Astrocyte (in vitro differentiated cells and primary cell): ENCODE measurements at regions not wholly inside any gene's neighbourhood (a gene's known extent, or its start where the extent isn't known, plus 50 kb on each side); places are given as distances from the start of the nearest gene placed in this dataset.

Experiments used
- DNase-seq: peaks from one replicate; pipeline ENCODE4 v3.0.0-alpha.2; 2010; ENCODE audit warnings: low read depth
- FAIRE-seq: peaks from 2 replicates; lab custom pipeline; 2011; peaks lifted over from hg19 to GRCh38; lab: Jason Lieb, UNC
- H2AFZ ChIP-seq: 2 replicates; pipeline ENCODE4 v1.6.0; 2012; ENCODE audit warnings: low read depth, low read length, inconsistent platforms
- H3K27ac ChIP-seq: 2 replicates; pipeline ENCODE4 v1.5.1; 2011; ENCODE audit warnings: low read depth, low read length, inconsistent platforms
- H3K27me3 ChIP-seq: 2 replicates; pipeline ENCODE4 v1.6.0; 2011; ENCODE audit warnings: low read length, inconsistent platforms; ENCODE audit not compliant: insufficient read depth
- H3K36me3 ChIP-seq: 2 replicates; pipeline ENCODE4 v1.5.1; 2011; ENCODE audit warnings: low read length, inconsistent platforms; ENCODE audit not compliant: insufficient read depth
- H3K4me1 ChIP-seq: 2 replicates; pipeline ENCODE4 v1.5.1; 2011; ENCODE audit warnings: low read length, inconsistent platforms; ENCODE audit not compliant: insufficient read depth
- H3K4me2 ChIP-seq: 2 replicates; pipeline ENCODE4 v1.6.0; 2012; ENCODE audit warnings: low read length, inconsistent platforms
- H3K4me3 ChIP-seq: 2 replicates; pipeline ENCODE4 v1.5.1; 2011; ENCODE audit warnings: low read depth, mild to moderate bottlenecking, low read length, inconsistent platforms; ENCODE audit not compliant: insufficient read depth
- H3K79me2 ChIP-seq: 2 replicates; pipeline ENCODE4 v1.6.0; 2012; ENCODE audit warnings: mild to moderate bottlenecking, low read length, inconsistent platforms; ENCODE audit not compliant: insufficient read depth
- H3K9ac ChIP-seq: 2 replicates; pipeline ENCODE4 v1.6.0; 2012; ENCODE audit warnings: mild to moderate bottlenecking, low read length, inconsistent platforms
- H3K9me3 ChIP-seq: 2 replicates; pipeline ENCODE4 v1.5.1; 2012; ENCODE audit warnings: low read depth, mild to moderate bottlenecking, low read length, inconsistent platforms; ENCODE audit not compliant: insufficient read depth
- H4K20me1 ChIP-seq: 2 replicates; pipeline ENCODE4 v1.6.0; 2012; ENCODE audit warnings: low read length, inconsistent platforms; ENCODE audit not compliant: insufficient read depth
- H3K27ac Mint-ChIP-seq: one replicate; pipeline ENCODE4 v1.8.0; 2021; ENCODE audit warnings: mild to moderate bottlenecking, mixed read lengths; ENCODE audit not compliant: unreplicated experiment
- H3K27me3 Mint-ChIP-seq: one replicate; pipeline ENCODE4 v1.8.0; 2021; ENCODE audit warnings: low read depth, mixed read lengths; ENCODE audit not compliant: unreplicated experiment
- H3K36me3 Mint-ChIP-seq: one replicate; pipeline ENCODE4 v1.8.0; 2021; ENCODE audit warnings: low read depth, mixed read lengths; ENCODE audit not compliant: unreplicated experiment
- H3K4me1 Mint-ChIP-seq: one replicate; pipeline ENCODE4 v1.8.0; 2021; ENCODE audit warnings: low read depth, mixed read lengths; ENCODE audit not compliant: unreplicated experiment
- H3K4me3 Mint-ChIP-seq: one replicate; pipeline ENCODE4 v1.8.0; 2021; ENCODE audit warnings: mild to moderate bottlenecking, moderate library complexity, mixed read lengths; ENCODE audit not compliant: unreplicated experiment
- H3K9me3 Mint-ChIP-seq: one replicate; pipeline ENCODE4 v1.8.0; 2021; ENCODE audit warnings: mild to moderate bottlenecking, mixed read lengths; ENCODE audit not compliant: unreplicated experiment
- EZH2 ChIP-seq: IDR thresholded peaks from 2 replicates; pipeline ENCODE4 v1.6.1; 2012; ENCODE audit warnings: mild to moderate bottlenecking, low read length, inconsistent platforms; ENCODE audit not compliant: insufficient read depth
- TF ChIP-seq, protein P1 (sequence below): IDR thresholded peaks from 2 replicates; pipeline ENCODE4 v1.5.1; 2011; ENCODE audit warnings: low read depth, mild to moderate bottlenecking, inconsistent platforms, low read length, moderate library complexity; ENCODE audit not compliant: insufficient read depth

GRCh38 chr12:72792889-72793288 lies 520.7 kb downstream of the TRHDE start:
- Mint-ChIP-seq H3K4me3 (no peak overlapping the region), H3K9me3 (peaks cover 3% of the 10 kb centered on the region), H3K27me3 (no peaks in the 10 kb centered on the region), H3K27ac (no peak overlapping the region), H3K4me1 (no peaks in the 10 kb centered on the region), H3K36me3 (no peaks in the 10 kb centered on the region)
- no peak overlapping the region for H3K4me2 ChIP-seq
- DNase-seq (no peak), FAIRE-seq (no peak)
- H4K20me1 ChIP-seq: no peaks in the 10 kb centered on the region
- H3K9ac ChIP-seq: no peak overlapping the region
- no peaks in the 10 kb centered on the region for H3K79me2 ChIP-seq
- H3K4me1 ChIP-seq: no peaks in the 10 kb centered on the region
- H3K27ac ChIP-seq: no peak overlapping the region
- H3K9me3 ChIP-seq: no peaks in the 10 kb centered on the region
- no peak for TF ChIP-seq EZH2
- TF ChIP-seq, protein P1, sequence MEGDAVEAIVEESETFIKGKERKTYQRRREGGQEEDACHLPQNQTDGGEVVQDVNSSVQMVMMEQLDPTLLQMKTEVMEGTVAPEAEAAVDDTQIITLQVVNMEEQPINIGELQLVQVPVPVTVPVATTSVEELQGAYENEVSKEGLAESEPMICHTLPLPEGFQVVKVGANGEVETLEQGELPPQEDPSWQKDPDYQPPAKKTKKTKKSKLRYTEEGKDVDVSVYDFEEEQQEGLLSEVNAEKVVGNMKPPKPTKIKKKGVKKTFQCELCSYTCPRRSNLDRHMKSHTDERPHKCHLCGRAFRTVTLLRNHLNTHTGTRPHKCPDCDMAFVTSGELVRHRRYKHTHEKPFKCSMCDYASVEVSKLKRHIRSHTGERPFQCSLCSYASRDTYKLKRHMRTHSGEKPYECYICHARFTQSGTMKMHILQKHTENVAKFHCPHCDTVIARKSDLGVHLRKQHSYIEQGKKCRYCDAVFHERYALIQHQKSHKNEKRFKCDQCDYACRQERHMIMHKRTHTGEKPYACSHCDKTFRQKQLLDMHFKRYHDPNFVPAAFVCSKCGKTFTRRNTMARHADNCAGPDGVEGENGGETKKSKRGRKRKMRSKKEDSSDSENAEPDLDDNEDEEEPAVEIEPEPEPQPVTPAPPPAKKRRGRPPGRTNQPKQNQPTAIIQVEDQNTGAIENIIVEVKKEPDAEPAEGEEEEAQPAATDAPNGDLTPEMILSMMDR: no peak
- H3K27me3 ChIP-seq: no peaks in the 10 kb centered on the region
- H3K36me3 ChIP-seq: no peaks in the 10 kb centered on the region
- no peak overlapping the region for H3K4me3 ChIP-seq
- H2AFZ ChIP-seq: no peak overlapping the region

GRCh38 chr12:72793796-72794195 lies 521.6 kb downstream of the TRHDE start:
- DNase-seq (no peak), FAIRE-seq (no peak)
- Histone ChIP-seq H3K9me3 (no peaks in the 10 kb centered on the region), H3K4me1 (no peaks in the 10 kb centered on the region), H4K20me1 (no peaks in the 10 kb centered on the region), H3K4me3 (no peak overlapping the region), H3K9ac (no peak overlapping the region), H3K27me3 (no peaks in the 10 kb centered on the region), H2AFZ (no peak overlapping the region), H3K27ac (no peak overlapping the region), H3K79me2 (no peaks in the 10 kb centered on the region), H3K4me2 (no peak overlapping the region), H3K36me3 (no peaks in the 10 kb centered on the region)
- no peak overlapping the region for H3K27ac Mint-ChIP-seq
- peaks cover 3% of the 10 kb centered on the region for H3K9me3 Mint-ChIP-seq
- no peaks in the 10 kb centered on the region for H3K36me3 Mint-ChIP-seq
- no peaks in the 10 kb centered on the region for H3K27me3 Mint-ChIP-seq
- TF ChIP-seq, protein P1: no peak
- no peak for TF ChIP-seq EZH2
- no peak overlapping the region for H3K4me3 Mint-ChIP-seq
- no peaks in the 10 kb centered on the region for H3K4me1 Mint-ChIP-seq

GRCh38 chr12:72815421-72815820 lies 543.3 kb downstream of the TRHDE start:
- Histone ChIP-seq H3K9me3 (no peaks in the 10 kb centered on the region), H4K20me1 (no peaks in the 10 kb centered on the region), H3K4me3 (no peak overlapping the region), H3K9ac (no peak overlapping the region), H2AFZ (no peak overlapping the region), H3K79me2 (no peaks in the 10 kb centered on the region), H3K36me3 (no peaks in the 10 kb centered on the region), H3K27ac (no peak overlapping the region), H3K27me3 (no peaks in the 10 kb centered on the region), H3K4me1 (no peaks in the 10 kb centered on the region), H3K4me2 (no peak overlapping the region)
- no peak overlapping the region for H3K27ac Mint-ChIP-seq
- no peaks in the 10 kb centered on the region for H3K36me3 Mint-ChIP-seq
- no peaks in the 10 kb centered on the region for H3K4me1 Mint-ChIP-seq
- FAIRE-seq: no peak
- DNase-seq: no peak
- no peak overlapping the region for H3K4me3 Mint-ChIP-seq
- H3K9me3 Mint-ChIP-seq: peaks cover 6% of the 10 kb centered on the region
- H3K27me3 Mint-ChIP-seq: no peaks in the 10 kb centered on the region
- no peak for TF ChIP-seq EZH2
- TF ChIP-seq, protein P1: no peak
